ENCODE measurements at regions not wholly inside any gene's neighbourhood (a gene's known extent, or its start where the extent isn't known, plus 50 kb on each side); places are given as distances from the start of the nearest gene placed in this dataset.

DNA sequence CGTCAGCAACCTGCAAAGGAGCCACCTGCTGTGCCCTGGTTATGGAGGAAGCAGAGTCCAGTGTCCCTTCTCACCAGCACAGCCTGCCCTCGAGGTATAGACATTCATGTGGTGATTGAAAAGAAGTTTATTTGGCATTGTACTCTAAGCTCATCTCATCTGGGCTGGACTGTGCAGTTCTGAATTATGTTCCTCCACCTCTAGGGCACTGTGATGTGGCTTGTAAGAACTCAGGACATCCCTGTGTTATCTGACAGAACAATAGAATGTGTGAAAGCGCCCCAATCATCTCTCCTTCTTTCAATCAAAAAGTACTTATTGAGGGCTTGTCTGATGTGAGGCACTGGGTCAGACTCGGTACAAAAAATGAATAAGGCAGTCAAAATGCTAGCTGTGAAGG lies 140.1 kb downstream of the DHRS2 start:
- H3K9me3 ChIP-seq: peaks cover 0 to 4% (median 0%) of the 10 kb centered on the region in 12 donors
- H3K27ac ChIP-seq: no peak overlapping the region
- TF ChIP-seq, protein P1, sequence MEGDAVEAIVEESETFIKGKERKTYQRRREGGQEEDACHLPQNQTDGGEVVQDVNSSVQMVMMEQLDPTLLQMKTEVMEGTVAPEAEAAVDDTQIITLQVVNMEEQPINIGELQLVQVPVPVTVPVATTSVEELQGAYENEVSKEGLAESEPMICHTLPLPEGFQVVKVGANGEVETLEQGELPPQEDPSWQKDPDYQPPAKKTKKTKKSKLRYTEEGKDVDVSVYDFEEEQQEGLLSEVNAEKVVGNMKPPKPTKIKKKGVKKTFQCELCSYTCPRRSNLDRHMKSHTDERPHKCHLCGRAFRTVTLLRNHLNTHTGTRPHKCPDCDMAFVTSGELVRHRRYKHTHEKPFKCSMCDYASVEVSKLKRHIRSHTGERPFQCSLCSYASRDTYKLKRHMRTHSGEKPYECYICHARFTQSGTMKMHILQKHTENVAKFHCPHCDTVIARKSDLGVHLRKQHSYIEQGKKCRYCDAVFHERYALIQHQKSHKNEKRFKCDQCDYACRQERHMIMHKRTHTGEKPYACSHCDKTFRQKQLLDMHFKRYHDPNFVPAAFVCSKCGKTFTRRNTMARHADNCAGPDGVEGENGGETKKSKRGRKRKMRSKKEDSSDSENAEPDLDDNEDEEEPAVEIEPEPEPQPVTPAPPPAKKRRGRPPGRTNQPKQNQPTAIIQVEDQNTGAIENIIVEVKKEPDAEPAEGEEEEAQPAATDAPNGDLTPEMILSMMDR (IDR thresholded peaks at IDR 0.05): no peak
- TF ChIP-seq POLR2A (IDR thresholded peaks at IDR 0.05): no peak
- H3K4me3 ChIP-seq: no peak overlapping the region
- DNase-seq: no peak
- no peak for ATAC-seq
- H3K4me1 ChIP-seq: no peaks in the 10 kb centered on the region
- H3K27me3 ChIP-seq: peaks cover 0 to 10% (median 3%) of the 10 kb centered on the region in 9 donors
- intact Hi-C loops (cut with DNase I): no loop called here
- no peaks in the 10 kb centered on the region for H3K36me3 ChIP-seq
- WGBS, 4 donors: 47 to 78% (median 65%) methylated on average over 2 to 4 of the region's 4 CpGs

DNA sequence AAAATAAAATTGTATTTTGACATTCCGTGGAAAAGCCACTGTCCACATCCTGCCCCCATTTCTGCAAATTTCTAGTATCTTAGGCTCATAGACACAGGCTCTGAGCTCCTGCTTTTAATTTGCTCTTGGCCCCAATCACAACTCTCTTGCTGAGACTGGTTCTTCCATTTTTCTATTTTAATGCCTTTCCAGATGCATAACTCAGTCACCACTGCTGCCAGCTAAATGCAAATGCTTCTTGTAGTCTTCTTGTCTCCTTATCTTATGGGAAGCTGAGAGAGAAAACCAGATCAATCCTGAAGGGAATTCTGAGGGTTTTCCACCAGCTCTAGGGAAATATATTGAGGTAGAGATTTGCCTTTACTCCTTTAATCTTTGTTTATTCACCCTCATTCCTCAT lies 149.0 kb downstream of the DHRS2 start:
- ATAC-seq: no peak
- Histone ChIP-seq H3K27me3 (no peaks in the 10 kb centered on the region), H3K4me3 (no peak overlapping the region), H3K9me3 (peaks cover 0 to 9% (median 0%) of the 10 kb centered on the region in 12 donors), H3K27ac (no peak overlapping the region), H3K4me1 (no peaks in the 10 kb centered on the region), H3K36me3 (no peaks in the 10 kb centered on the region)
- intact Hi-C loops (cut with DNase I): no loop called here
- 92 to 97% (median 92%) methylated on average over 1 of the region's 1 CpG for WGBS, 4 donors
- DNase-seq: no peak
- TF ChIP-seq, protein P1 (IDR thresholded peaks at IDR 0.05): no peak
- TF ChIP-seq POLR2A (IDR thresholded peaks at IDR 0.05): no peak

DNA sequence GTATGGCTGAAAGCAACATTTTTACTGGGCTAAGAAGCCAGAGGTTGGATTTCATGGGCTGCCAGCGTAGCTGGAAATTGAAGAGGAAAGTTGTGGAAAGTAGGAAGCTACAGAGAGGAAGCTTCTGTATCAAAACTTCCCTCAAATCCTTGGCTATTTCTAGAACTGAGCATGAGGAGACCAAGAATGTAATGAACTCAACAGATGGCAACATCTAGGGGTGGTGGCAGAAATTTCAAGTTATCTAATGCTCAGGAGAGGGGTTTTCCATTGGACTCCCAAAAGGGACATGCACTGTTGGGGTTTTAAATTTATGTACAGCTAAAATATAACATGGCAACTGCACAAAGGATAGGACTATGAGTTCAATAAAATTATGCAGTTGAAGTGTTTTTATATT lies 151.3 kb downstream of the DHRS2 start:
- intact Hi-C loops (cut with DNase I): no loop called here
- Histone ChIP-seq H3K9me3 (peaks cover 0 to 9% (median 0%) of the 10 kb centered on the region in 12 donors), H3K27me3 (no peaks in the 10 kb centered on the region), H3K36me3 (no peaks in the 10 kb centered on the region), H3K4me1 (no peaks in the 10 kb centered on the region), H3K4me3 (no peak overlapping the region), H3K27ac (no peak overlapping the region)
- WGBS, 4 donors: 51 to 70% (median 61%) methylated on average over 1 of the region's 1 CpG
- DNase-seq (no peak), ATAC-seq (no peak)
- no peak for TF ChIP-seq POLR2A (IDR thresholded peaks at IDR 0.05)
- TF ChIP-seq, protein P1 (IDR thresholded peaks at IDR 0.05): no peak

DNA sequence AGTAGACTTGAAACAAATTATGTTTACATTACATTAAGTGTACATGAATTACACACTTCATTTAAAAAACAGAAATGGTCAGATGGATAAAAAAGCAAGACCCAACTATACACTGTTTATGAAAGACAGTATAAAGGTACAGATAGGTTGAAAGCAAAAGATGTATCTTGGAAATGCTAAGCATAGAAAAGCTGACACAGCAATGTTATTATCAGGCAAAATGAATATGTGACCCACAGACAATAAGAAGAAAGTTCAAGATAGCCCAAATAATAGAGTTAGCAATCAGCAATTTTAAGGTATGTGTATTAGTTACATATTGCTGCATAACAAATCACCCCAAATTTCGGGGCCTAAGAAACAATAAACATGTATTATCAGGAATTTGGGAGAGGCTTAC lies 153.5 kb downstream of the DHRS2 start:
- H3K4me3 ChIP-seq: no peak overlapping the region
- H3K27ac ChIP-seq: no peak overlapping the region
- intact Hi-C loops (cut with DNase I): no loop called here
- ATAC-seq (no peak), DNase-seq (no peak)
- no peak for TF ChIP-seq POLR2A (IDR thresholded peaks at IDR 0.05)
- TF ChIP-seq, protein P1 (IDR thresholded peaks at IDR 0.05): no peak
- H3K9me3 ChIP-seq: peaks cover 0 to 9% (median 0%) of the 10 kb centered on the region in 12 donors
- H3K4me1 ChIP-seq: no peaks in the 10 kb centered on the region
- H3K27me3 ChIP-seq: no peaks in the 10 kb centered on the region
- WGBS, 4 donors: 47 to 80% (median 75%) methylated on average over 1 of the region's 1 CpG
- no peaks in the 10 kb centered on the region for H3K36me3 ChIP-seq

All from heart left ventricle (tissue), 16 donors.